ENCODE measurements at regions not wholly inside any gene's neighbourhood (a gene's known extent, or its start where the extent isn't known, plus 50 kb on each side); places are given as distances from the start of the nearest gene placed in this dataset.
A peak's percentile ranks its signal among the peaks of the same experiment; 100 is the strongest.
"Not testable (repeated sequence)": the region's sequence is repeated elsewhere in the genome, so short reads cannot be mapped to it uniquely, and the experiment has no call there.

DNA sequence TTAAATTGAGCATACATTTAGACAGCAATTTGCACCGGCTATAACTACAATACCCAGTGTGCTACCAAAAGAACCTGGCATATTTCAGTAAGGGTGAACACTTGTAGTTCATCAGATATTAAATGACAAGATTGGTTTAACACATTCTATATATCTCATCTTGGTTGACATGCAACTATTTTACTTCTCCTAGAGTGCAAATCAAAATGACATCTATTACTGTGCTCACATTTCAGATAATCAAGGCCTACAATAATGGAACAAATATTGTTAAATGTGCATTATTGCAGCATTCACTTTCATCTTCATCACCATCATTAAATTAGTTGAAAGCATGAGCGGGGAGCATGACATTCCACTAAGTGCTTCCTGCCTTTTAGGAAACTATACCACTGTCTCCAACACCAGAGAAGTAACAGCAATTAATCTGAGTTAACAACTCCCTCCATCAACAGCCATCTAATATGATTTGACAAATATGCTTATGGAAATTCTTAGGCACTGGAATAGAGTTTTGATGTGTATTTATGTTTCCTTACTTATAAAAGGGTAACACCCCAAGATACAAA lies 209.8 kb upstream of the SLIT2 start:
- in situ Hi-C loops (cut with HindIII; ENCODE audit: low pct_unique_long_range_greater_than_20kb, low sequenced_read_pairs): no loop called here
- TF ChIP-seq JUND (IDR thresholded peaks at IDR 0.05; ENCODE audit: low read depth): no peak
- DNase-seq (ENCODE audit: low read depth in 1 of 2, low spot score in 1 of 2): no peak

DNA sequence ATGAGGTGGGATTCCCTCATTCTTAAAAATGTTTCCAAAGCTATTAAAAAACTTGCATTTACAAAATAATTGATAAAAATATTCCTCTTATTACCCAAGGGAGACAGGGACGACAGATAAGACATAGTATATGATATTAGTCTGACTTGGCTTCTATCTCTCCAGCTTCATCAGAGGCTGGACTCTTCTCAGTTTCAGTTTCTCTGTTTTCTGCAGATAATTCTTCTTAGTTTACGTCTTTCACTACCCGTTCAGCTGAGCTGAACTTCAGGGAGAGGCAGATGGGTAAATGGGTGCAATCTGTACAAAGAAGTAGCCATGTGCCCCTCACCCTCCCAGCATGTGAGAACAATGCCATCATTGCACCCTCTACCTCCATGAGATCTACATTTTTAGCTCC lies 214.0 kb upstream of the SLIT2 start:
- TF ChIP-seq JUND (IDR thresholded peaks at IDR 0.05; ENCODE audit: low read depth): no peak
- in situ Hi-C loops (cut with HindIII; ENCODE audit: low pct_unique_long_range_greater_than_20kb, low sequenced_read_pairs): no loop called here
- DNase-seq (ENCODE audit: low read depth in 1 of 2, low spot score in 1 of 2): no peak

DNA sequence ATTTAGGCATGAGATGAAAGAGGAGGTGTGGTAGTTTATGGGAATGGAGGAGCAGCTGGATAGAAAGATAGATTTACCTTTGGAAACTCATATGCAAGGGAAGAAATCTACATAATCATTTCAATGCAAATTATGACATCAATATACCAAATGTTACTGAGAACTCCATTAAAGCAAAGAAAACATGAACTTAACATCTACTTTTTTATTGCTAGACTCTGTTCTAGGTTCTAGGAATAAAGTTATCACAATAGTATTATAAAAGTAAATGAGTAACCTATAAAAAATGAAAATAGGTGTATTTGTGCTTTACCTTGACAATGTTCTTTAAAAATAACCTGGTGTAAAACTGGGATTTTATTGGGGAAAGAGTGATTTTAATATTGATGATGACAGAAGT lies 221.6 kb upstream of the SLIT2 start:
- in situ Hi-C loops (cut with HindIII; ENCODE audit: low pct_unique_long_range_greater_than_20kb, low sequenced_read_pairs): no loop called here
- no peak for TF ChIP-seq JUND (IDR thresholded peaks at IDR 0.05; ENCODE audit: low read depth)
- no peak for DNase-seq (ENCODE audit: low read depth in 1 of 2, low spot score in 1 of 2)

DNA sequence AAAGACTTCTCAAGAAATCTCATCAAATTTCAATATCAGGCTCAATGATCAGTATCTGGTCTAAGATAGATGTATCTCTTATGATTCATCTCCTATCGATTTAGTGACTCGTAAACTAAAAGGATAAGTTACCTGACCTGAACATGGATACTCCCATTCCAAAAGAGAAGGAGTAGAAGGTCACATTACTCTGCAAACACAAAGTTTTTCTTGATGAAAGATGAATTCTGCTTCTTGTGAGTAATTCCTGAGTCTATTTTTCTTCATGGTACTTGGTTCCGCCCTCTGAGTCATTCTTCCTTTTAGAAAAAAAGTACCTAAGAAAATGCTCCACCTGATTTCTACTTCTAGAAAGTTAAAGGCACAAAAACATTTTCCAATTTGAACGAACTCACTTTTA lies 223.1 kb upstream of the SLIT2 start:
- TF ChIP-seq JUND (IDR thresholded peaks at IDR 0.05; ENCODE audit: low read depth): no peak
- DNase-seq (ENCODE audit: low read depth in 1 of 2, low spot score in 1 of 2): no peak
- in situ Hi-C loops (cut with HindIII; ENCODE audit: low pct_unique_long_range_greater_than_20kb, low sequenced_read_pairs): no loop called here

DNA sequence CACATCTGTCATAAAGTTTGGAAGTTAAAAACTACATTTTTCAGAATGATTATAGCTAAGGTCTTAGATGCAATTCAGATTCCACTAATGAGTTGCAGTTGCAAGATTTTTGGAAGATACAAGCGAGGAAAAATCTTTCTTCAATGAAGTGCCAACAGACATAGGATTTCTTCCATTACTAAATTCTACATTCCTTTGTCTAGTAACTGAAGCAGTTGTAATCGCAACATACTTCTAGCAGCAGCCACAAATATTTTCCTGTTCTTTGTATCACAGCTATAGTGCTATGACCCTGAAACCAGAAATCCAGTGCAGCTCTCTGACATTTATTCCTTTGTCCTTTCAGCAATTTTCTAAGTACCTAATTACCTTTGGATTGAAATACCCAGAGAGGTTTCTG lies 225.2 kb upstream of the SLIT2 start:
- in situ Hi-C loops (cut with HindIII; ENCODE audit: low pct_unique_long_range_greater_than_20kb, low sequenced_read_pairs): no loop called here
- no peak for DNase-seq (ENCODE audit: low read depth in 1 of 2, low spot score in 1 of 2)
- TF ChIP-seq JUND (IDR thresholded peaks at IDR 0.05; ENCODE audit: low read depth): no peak

DNA sequence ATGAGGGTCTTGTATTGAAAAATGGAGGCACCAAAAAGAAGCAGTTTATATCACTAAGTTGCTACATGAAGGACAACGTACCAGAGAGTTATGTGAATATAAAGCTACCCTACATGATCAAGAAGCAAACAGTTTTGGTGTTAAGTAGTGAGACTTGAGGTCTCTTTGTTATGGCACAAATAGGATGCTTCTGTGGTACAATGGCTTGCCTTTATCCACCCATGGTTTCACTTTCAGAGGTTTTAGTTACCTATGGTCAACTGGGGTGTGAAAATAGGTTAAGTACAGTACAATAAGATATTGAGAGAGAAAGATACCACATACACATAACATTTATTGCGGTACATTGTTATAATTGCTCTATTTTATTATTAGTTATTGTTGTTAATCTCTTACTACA lies 229.2 kb upstream of the SLIT2 start:
- in situ Hi-C loops (cut with HindIII; ENCODE audit: low pct_unique_long_range_greater_than_20kb, low sequenced_read_pairs): no loop called here
- DNase-seq (ENCODE audit: low read depth in 1 of 2, low spot score in 1 of 2): no peak

DNA sequence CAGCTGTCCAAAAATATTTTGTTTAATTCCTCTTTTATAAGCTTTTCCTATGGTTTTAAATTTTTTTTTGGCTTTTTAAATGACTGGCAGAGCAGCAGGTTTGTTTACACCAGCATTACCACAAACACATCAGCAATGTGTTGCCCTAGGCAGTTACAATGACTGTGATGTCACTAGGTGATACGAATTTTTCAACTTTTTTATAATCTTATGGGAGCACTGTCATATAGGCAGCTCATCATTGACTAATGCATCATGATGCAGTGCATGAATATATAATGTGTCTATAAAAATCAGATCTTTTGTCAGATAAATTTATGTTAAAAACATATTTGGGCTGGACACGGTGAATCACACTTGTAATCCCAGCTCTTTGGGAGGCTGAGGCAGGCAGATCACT lies 231.6 kb upstream of the SLIT2 start:
- TF ChIP-seq JUND (IDR thresholded peaks at IDR 0.05; ENCODE audit: low read depth): no peak
- in situ Hi-C loops (cut with HindIII; ENCODE audit: low pct_unique_long_range_greater_than_20kb, low sequenced_read_pairs): no loop called here
- no peak for DNase-seq (ENCODE audit: low read depth in 1 of 2, low spot score in 1 of 2)

More for the DNA sequence above, 229.2 kb upstream of the SLIT2 start:
- TF ChIP-seq JUND (IDR thresholded peaks at IDR 0.05; ENCODE audit: low read depth): no peak

DNA sequence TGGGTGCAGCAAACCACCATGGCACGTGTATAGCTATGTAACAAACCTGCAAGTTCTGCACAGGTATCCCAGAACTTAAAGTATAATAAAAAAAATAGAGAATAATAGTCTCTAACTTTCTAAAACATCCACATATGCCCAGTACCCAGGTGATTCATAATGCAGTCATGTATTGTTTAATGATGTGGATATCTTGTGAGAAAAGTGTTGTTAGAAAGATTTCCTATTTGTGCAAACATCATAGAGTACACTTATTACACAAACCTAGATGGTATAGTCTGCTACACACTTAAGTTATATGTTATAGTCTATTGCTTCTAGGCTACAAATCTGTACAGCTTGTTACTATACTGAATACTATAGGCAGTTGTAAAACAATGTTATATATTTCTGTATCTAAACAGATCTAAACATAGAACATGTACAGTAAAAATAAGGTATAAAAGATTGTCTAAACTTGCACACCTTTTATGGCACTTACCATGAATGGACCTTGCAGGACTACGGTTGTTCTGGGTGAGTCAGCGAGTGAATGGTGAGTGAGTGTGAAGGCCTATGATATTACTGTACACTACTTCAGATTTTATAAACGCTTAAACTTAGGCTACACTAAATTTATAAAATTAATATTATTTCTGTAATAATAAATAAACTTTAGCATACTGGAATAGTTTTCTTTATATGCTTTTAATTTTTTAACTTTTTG lies 232.2 kb upstream of the SLIT2 start:
- in situ Hi-C loops (cut with HindIII; ENCODE audit: low pct_unique_long_range_greater_than_20kb, low sequenced_read_pairs): no loop called here
- no peak for DNase-seq (ENCODE audit: low read depth in 1 of 2, low spot score in 1 of 2)
- no peak for TF ChIP-seq JUND (IDR thresholded peaks at IDR 0.05; ENCODE audit: low read depth)

DNA sequence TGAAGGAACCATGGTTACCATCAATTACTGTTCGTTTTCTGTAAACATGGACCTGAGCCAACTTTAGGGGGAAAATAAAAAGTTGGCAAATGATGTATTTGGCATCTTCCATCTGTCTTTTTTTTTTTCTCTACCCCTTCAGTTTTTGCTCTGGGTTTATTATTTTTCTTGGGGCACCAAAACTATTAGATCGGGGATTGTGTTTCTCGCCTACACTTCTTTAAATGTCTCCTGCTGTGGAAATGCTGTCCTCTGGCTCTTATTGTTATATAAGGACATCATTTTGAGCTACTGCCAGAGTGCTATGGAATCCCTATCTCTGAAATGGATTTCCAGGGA lies 234.0 kb upstream of the SLIT2 start:
- in situ Hi-C loops (cut with HindIII; ENCODE audit: low pct_unique_long_range_greater_than_20kb, low sequenced_read_pairs): no loop called here
- no peak for DNase-seq (ENCODE audit: low read depth in 1 of 2, low spot score in 1 of 2)
- no peak for TF ChIP-seq JUND (IDR thresholded peaks at IDR 0.05; ENCODE audit: low read depth)

DNA sequence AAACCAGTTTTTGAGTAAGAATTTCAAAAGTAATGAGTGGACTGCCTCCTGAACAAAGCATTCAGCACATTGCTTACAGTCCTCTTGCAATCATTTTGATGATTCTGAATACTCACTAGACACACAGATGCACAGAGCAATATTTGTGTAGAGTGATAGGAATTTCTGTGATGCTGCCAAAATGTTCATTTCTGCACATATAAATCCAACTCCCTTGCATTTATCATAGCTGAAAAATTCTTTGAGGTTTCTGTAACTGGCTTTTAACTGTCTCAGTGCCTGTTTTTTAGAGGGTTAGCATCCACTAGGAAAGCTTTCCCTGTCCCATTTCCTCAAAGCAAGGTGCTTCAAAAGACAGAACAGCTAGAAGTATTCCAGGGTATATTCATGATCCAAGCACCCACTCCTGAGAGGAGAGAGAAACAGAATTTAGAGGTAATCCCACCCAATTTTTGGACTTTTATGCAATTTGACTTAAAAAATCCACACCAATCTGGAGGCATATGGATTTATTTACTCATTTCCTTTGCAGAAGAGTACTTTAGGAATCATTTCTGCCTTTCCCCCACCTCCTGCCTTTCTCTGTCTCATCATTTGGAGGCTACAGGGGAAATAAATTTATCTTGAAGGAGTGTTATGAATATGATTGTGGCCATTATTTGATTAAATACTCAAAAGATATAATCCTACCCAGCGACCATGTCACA lies 234.5 kb upstream of the SLIT2 start:
- in situ Hi-C loops (cut with HindIII; ENCODE audit: low pct_unique_long_range_greater_than_20kb, low sequenced_read_pairs): no loop called here
- DNase-seq (ENCODE audit: low read depth in 1 of 2, low spot score in 1 of 2): no peak

DNA sequence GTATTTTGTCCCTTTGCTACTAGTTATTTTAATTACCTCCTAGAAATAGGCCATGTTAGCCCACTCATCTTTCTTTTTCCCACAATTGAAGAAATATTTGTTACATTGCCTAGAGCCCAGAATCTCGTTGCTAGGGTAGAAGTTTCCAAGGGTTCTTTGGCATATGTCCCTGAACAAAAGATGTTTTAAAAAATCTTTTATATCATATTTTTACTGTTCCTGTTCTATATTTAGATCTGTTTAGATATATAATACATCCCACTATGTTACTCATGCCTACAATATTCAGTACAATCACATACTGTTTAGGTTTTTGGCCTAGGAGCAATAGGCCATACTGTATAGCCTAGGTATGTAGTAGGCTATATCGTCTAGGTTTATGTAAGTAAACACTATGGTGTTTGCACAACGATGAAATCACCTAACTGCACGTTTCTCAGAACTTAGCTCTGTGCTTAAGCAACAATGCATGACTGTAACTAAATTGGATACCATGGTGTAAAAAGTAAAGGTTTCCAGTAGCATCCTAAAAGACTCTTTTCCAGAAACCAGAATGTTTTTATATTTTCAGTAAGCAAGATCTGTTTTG lies 236.0 kb upstream of the SLIT2 start:
- DNase-seq (ENCODE audit: low read depth in 1 of 2, low spot score in 1 of 2): peak in 1 of 2 experiments; percentile 26
- in situ Hi-C loops (cut with HindIII; ENCODE audit: low pct_unique_long_range_greater_than_20kb, low sequenced_read_pairs): no loop called here
- no peak for TF ChIP-seq JUND (IDR thresholded peaks at IDR 0.05; ENCODE audit: low read depth)

More for the DNA sequence above, 234.5 kb upstream of the SLIT2 start:
- TF ChIP-seq JUND (IDR thresholded peaks at IDR 0.05; ENCODE audit: low read depth): no peak

DNA sequence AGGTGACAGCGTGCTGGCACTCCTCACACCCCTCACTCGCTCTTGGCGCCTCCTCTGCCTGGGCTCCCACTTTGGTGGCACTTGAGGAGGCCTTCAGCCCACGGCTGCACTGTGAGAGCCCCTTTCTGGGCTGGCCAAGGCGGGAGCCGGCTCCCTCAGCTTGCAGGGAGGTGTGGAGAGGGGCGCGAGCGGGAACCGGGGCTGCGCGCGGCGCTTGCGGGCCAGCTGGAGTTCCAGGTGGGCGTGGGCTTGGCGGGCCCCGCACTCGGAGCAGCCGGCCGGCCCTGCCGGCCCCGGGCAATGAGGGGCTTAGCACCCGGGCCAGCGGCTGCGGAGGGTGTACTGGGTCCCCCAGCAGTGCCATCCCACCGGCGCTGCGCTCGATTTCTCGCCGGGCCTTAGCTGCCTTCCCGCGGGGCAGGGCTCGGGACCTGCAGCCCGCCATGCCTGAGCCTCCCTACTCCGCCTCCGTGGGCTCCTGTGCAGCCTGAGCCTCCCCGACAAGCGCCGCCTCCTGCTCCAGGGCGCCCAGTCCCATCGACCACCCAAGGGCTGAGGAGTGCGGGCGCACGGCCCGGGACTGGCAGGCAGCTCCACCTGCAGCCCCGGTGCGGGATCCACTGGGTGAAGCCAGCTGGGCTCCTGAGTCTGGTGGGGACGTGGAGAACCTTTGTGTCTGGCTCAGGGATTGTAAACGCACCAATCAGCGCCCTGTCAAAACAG lies 247.7 kb upstream of the SLIT2 start:
- in situ Hi-C loops (cut with HindIII; ENCODE audit: low pct_unique_long_range_greater_than_20kb, low sequenced_read_pairs): not testable (repeated sequence)

More for the DNA sequence above, 247.7 kb upstream of the SLIT2 start:
- not testable (repeated sequence) for DNase-seq (ENCODE audit: low read depth in 1 of 2, low spot score in 1 of 2)

Data from T47D (cell line).